Esophagus muscularis mucosa (tissue), 3 donors: ENCODE measurements at regions not wholly inside any gene's neighbourhood (a gene's known extent, or its start where the extent isn't known, plus 50 kb on each side); places are given as distances from the start of the nearest gene placed in this dataset.

Source experiments
- EP300 ChIP-seq: sonication (generic); formaldehyde crosslinking; IDR thresholded peaks from one replicate; pipeline ENCODE4 v1.6.1; 2017; ENCODE audit warnings: antibody characterized with exemption
- TF ChIP-seq, protein P1 (sequence below), 3 experiments: fragments of 200-600 bp in 2 of 3; fragments of 450-650 bp in 1 of 3; sonication (generic) in 2 of 3; IDR thresholded peaks; one replicate each; pipeline ENCODE4 v1.5.1; 2017 to 2019; ENCODE audit warnings: antibody characterized with exemption in 3 of 3, mild to moderate bottlenecking in 2 of 3, moderate library complexity in 1 of 3

GRCh38 chr1:194209920-194210319, 1023.5 kb upstream of the B3GALT2 start:
- TF ChIP-seq, protein P1, sequence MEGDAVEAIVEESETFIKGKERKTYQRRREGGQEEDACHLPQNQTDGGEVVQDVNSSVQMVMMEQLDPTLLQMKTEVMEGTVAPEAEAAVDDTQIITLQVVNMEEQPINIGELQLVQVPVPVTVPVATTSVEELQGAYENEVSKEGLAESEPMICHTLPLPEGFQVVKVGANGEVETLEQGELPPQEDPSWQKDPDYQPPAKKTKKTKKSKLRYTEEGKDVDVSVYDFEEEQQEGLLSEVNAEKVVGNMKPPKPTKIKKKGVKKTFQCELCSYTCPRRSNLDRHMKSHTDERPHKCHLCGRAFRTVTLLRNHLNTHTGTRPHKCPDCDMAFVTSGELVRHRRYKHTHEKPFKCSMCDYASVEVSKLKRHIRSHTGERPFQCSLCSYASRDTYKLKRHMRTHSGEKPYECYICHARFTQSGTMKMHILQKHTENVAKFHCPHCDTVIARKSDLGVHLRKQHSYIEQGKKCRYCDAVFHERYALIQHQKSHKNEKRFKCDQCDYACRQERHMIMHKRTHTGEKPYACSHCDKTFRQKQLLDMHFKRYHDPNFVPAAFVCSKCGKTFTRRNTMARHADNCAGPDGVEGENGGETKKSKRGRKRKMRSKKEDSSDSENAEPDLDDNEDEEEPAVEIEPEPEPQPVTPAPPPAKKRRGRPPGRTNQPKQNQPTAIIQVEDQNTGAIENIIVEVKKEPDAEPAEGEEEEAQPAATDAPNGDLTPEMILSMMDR (IDR thresholded peaks at IDR 0.05) = no peak
- TF ChIP-seq EP300 = no peak
